Suppressor macrophage (primary cell): ENCODE measurements at regions not wholly inside any gene's neighbourhood (a gene's known extent, or its start where the extent isn't known, plus 50 kb on each side); places are given as distances from the start of the nearest gene placed in this dataset.

Source experiments
- DNase-seq, 4 experiments: peaks; one replicate each; pipeline ENCODE4 v3.0.0-alpha.2; 2020 to 2022

GRCh38 chr2:211241891-211242290 lies 685.5 kb downstream of the CPS1 start:
- no peak for DNase-seq

GRCh38 chr2:211247751-211248150 lies 691.4 kb downstream of the CPS1 start:
- DNase-seq: no peak

- no peak for DNase-seq
Measured at GRCh38 chr2:211248841-211249240, 692.4 kb downstream of the CPS1 start.

- DNase-seq: no peak
Measured at GRCh38 chr2:211251016-211251415, 694.6 kb downstream of the CPS1 start.

GRCh38 chr2:211258646-211259335 lies 702.4 kb downstream of the CPS1 start:
- no peak for DNase-seq

- no peak for DNase-seq
Measured at GRCh38 chr2:211259831-211260476, 703.6 kb downstream of the CPS1 start.

GRCh38 chr2:211270257-211270656 lies 713.9 kb downstream of the CPS1 start:
- no peak for DNase-seq

- DNase-seq: no peak
Measured at GRCh38 chr2:211281430-211282073, 725.2 kb downstream of the CPS1 start.

DNA sequence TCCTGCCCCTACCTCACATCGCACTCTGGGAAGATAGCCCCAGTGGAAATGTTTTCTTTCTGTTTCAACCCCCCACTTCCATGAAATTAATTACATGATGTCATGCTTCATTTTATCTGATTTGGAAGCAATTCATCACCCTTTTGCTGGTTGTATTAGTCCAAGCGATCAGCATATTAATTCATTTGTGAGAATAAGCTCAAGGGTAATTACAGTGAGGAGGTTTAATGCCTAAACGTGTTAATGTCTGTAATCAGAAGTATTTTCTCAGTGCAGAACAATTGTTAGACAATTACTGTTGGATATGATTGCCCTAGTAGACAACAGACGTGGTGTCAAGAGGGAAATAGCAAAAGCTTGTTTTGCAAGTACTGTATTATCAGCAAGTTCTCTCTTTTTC lies 746.3 kb downstream of the CPS1 start:
- DNase-seq: no peak

DNA sequence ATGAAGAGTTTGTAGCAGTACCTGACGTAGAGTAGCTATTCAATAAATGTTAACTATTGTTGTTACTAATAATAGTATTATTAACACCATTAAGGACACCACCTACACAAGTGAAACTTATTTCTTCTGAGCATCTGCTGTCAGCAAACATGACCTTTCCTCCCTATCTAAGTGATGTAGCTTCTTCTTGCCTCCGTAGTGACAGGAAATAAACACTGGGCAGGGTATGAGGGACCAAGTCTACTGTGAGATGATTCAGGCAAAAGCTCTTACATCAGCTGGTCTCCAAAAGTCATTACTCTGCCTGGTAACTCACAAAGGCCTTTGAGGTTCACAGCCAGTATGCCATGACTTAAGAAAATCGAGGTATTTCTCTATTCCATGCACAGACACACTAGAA lies 750.5 kb downstream of the CPS1 start:
- DNase-seq: no peak
